Osteocyte (in vitro differentiated cells): ENCODE measurements at regions not wholly inside any gene's neighbourhood (a gene's known extent, or its start where the extent isn't known, plus 50 kb on each side); places are given as distances from the start of the nearest gene placed in this dataset.

Source experiments
- DNase-seq: peaks from one replicate; pipeline ENCODE4 v3.0.0; 2021; ENCODE audit warnings: mixed read lengths; ENCODE audit not compliant: unreplicated experiment; ENCODE audit errors: extremely low spot score
- H3K27ac Mint-ChIP-seq: one replicate; pipeline ENCODE4 v1.8.0; 2021; ENCODE audit warnings: mild to moderate bottlenecking, mixed read lengths; ENCODE audit not compliant: unreplicated experiment
- H3K27me3 Mint-ChIP-seq: one replicate; pipeline ENCODE4 v1.8.0; 2021; ENCODE audit warnings: mixed read lengths; ENCODE audit not compliant: unreplicated experiment
- H3K36me3 Mint-ChIP-seq: one replicate; pipeline ENCODE4 v1.8.0; 2021; ENCODE audit warnings: mixed read lengths; ENCODE audit not compliant: unreplicated experiment
- H3K4me1 Mint-ChIP-seq: one replicate; pipeline ENCODE4 v1.8.0; 2021; ENCODE audit warnings: mixed read lengths; ENCODE audit not compliant: unreplicated experiment
- H3K4me3 Mint-ChIP-seq: one replicate; pipeline ENCODE4 v1.8.0; 2021; ENCODE audit warnings: mild to moderate bottlenecking, moderate library complexity, mixed read lengths; ENCODE audit not compliant: unreplicated experiment
- H3K9me3 Mint-ChIP-seq: one replicate; pipeline ENCODE4 v1.8.0; 2021; ENCODE audit warnings: mixed read lengths; ENCODE audit not compliant: unreplicated experiment
- CTCF ChIP-seq: fragments of 200-600 bp; sonication (generic); IDR thresholded peaks from 2 replicates; pipeline ENCODE4 v1.5.0; 2021; ENCODE audit warnings: antibody characterized with exemption, mild to moderate bottlenecking, moderate library complexity

- no peaks in the 10 kb centered on the region for H3K36me3 Mint-ChIP-seq
- H3K27me3 Mint-ChIP-seq, result no peaks in the 10 kb centered on the region
- H3K27ac Mint-ChIP-seq, result no peak overlapping the region
- no peak overlapping the region for H3K4me3 Mint-ChIP-seq
- no peak for TF ChIP-seq CTCF
- no peaks in the 10 kb centered on the region for H3K9me3 Mint-ChIP-seq
- H3K4me1 Mint-ChIP-seq, result peaks cover 11% of the 10 kb centered on the region
- DNase-seq, result no peak
Measured at GRCh38 chr2:182521453-182522404, 94.9 kb upstream of the PDE1A start.

- no peak for DNase-seq
- no peaks in the 10 kb centered on the region for H3K9me3 Mint-ChIP-seq
- H3K4me1 Mint-ChIP-seq, result peaks cover 13% of the 10 kb centered on the region
- peak overlapping the region; percentile 47 for H3K4me3 Mint-ChIP-seq
- H3K27me3 Mint-ChIP-seq, result no peaks in the 10 kb centered on the region
- no peaks in the 10 kb centered on the region for H3K36me3 Mint-ChIP-seq
- H3K27ac Mint-ChIP-seq, result peak overlapping the region; percentile 51
- no peak for TF ChIP-seq CTCF
Measured at GRCh38 chr2:182522405-182522896, 95.6 kb upstream of the PDE1A start.

- Mint-ChIP-seq H3K4me3 (no peak overlapping the region), H3K36me3 (no peaks in the 10 kb centered on the region)
Measured at GRCh38 chr2:182522972-182523473, 96.2 kb upstream of the PDE1A start.

GRCh38 chr2:182530636-182531035 is 103.8 kb upstream of the PDE1A start:
- Mint-ChIP-seq H3K4me1 (peaks cover 2% of the 10 kb centered on the region), H3K27me3 (no peaks in the 10 kb centered on the region), H3K36me3 (no peaks in the 10 kb centered on the region), H3K4me3 (no peak overlapping the region), H3K27ac (no peak overlapping the region), H3K9me3 (peaks cover 7% of the 10 kb centered on the region)
- TF ChIP-seq CTCF, result no peak
- DNase-seq, result no peak

More at GRCh38 chr2:182522972-182523473, 96.2 kb upstream of the PDE1A start:
- TF ChIP-seq CTCF, result no peak
- peaks cover 13% of the 10 kb centered on the region for H3K4me1 Mint-ChIP-seq
- no peak for DNase-seq
- H3K27ac Mint-ChIP-seq, result no peak overlapping the region
- H3K27me3 Mint-ChIP-seq, result no peaks in the 10 kb centered on the region
- peaks cover 3% of the 10 kb centered on the region for H3K9me3 Mint-ChIP-seq

GRCh38 chr2:182540252-182540651 is 113.4 kb upstream of the PDE1A start:
- no peak for DNase-seq
- H3K9me3 Mint-ChIP-seq, result no peaks in the 10 kb centered on the region
- H3K27me3 Mint-ChIP-seq, result no peaks in the 10 kb centered on the region
- no peak overlapping the region for H3K4me3 Mint-ChIP-seq
- H3K4me1 Mint-ChIP-seq, result peaks cover 2% of the 10 kb centered on the region
- no peak overlapping the region for H3K27ac Mint-ChIP-seq
- TF ChIP-seq CTCF, result no peak
- H3K36me3 Mint-ChIP-seq, result no peaks in the 10 kb centered on the region
